Islet precursor cell (in vitro differentiated cells): ENCODE measurements at regions not wholly inside any gene's neighbourhood (a gene's known extent, or its start where the extent isn't known, plus 50 kb on each side); places are given as distances from the start of the nearest gene placed in this dataset.
"Not testable (repeated sequence)": the region's sequence is repeated elsewhere in the genome, so short reads cannot be mapped to it uniquely, and the experiment has no call there.

Experiments
- DNase-seq: peaks from one replicate; pipeline ENCODE4 v3.0.0-alpha.2; 2018

DNA sequence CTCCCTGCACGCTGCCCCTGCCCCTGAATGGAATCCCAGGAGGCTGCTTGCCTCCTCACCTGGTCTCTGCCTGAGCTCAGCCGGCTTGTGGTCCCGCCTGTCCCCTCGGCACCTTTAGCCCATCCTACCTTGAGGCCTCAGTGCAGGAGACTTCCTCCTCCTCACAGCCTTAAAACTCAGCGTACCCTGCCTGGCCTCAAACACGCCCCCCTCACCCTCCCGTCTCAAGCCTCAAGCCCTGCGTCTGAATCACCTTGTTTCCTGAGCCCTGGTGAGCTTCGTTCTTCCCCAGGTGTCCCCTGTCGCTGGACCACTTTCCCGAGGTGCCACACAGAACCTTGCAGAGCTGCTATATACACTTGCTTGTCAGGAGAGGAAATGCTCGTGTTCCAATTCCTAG, 110.2 kb upstream of the SPIN1 start:
- DNase-seq = no peak

DNA sequence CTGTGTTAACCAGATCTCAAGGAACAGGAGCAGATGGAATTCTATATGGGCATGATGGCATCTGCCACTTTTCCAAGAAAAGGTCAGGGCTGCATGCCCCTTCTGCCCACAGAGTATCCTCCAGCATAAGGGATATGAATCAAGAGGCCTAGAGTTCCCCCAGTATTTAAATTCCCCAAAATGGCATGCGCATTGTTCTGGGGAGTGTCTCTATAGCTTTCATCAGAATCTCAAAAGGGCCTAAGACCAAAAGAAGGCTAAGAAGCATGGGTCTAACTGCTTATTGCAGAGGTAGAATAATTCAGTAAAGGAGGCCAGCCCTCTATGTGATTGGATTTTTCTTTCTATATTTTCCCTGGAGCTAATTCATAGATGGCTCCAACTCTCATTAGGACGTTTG, 114.2 kb upstream of the SPIN1 start:
- no peak for DNase-seq

DNA sequence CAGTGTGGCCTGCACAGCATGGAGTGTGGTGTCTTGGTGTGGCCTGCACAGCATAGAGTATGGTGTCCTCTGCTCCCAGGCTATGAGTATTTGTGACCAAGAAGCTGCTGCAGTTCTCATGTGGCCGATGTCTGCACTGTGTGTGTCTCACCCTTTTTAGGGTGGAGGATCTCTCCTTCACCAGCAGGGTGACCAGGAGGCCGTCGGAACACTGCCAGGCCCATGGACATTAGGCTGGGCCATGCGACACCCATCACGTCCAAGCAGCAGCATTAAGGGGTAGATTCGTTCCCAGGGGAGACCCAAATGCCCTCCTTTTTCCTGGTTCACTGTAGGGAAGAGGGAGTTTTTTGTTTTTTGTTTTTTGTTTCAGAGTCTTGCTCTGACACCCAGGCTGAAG, 115.3 kb upstream of the SPIN1 start:
- no peak for DNase-seq

DNA sequence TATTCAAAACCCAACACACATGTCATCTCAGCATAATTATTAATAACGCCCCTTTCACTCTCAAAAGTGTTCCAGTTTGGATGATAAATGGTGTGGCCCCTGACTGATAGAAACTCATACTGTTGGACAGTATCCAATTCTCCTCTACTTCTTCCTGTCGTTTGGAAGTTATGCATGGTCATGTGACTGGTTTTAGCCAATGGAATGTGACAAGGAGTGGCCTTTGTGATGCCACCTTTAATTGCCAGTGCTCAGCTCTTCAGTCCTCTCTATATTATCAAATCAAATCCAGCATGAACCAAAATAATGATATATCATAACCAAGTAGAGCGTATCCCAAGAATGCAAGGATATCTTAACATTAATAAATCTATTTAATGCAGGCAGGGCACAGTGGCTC, 117.8 kb upstream of the SPIN1 start:
- no peak for DNase-seq

DNA sequence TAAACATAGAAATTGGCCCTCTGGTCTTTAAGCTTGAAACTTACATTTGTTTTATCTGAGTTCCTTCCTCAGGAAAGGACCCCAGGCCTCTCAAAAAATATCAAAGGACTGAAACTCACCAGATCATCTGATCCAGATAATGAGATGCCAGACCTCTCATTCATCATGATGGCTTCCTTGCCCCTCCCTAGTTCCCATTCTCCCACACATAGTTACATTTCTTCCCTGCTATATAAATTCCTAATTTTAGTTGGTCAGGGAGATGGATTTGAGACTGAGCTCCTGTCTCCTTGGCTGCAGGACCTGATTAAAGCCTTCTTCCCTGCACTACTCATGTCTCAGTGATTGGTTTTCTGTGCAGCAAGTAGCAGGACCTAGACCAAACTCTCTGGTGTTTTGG, 119.4 kb upstream of the SPIN1 start:
- DNase-seq = no peak

DNA sequence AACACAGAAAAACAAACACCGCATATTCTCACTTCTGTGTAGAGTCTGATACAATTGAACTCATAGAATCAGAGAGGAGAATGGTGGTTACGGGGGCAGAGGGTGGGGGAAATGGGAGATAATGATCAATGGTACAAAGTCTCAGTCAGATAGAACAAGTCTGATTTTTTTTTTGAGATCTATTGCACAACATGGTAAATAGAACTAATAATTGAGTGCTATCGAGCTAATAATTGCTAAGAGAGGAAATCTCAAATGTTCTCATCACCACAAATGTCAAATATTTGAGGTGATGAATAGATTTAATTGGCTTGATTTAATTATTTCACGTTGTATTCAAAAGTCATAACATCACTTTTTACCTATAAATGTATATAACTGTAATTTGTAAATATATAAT, 121.0 kb upstream of the SPIN1 start:
- no peak for DNase-seq

DNA sequence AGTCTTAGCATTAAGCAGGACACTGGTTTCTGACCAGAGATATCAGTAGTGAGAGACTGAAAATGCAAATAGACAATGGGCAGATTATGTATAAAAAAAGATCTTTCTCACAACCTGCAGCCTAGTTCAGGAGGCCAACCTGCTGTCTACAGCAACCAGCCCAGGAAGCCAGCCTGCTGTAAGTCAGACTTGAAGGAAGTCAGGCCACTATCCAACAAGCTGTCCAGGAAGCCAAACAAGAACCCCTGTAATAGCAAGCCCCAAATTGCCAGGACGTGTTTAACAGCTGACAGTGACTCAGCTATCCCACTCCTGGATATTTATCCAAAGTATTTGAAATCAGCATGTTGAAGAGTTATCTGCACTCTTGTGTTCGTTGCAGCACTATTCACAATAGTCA, 121.8 kb upstream of the SPIN1 start:
- no peak for DNase-seq

DNA sequence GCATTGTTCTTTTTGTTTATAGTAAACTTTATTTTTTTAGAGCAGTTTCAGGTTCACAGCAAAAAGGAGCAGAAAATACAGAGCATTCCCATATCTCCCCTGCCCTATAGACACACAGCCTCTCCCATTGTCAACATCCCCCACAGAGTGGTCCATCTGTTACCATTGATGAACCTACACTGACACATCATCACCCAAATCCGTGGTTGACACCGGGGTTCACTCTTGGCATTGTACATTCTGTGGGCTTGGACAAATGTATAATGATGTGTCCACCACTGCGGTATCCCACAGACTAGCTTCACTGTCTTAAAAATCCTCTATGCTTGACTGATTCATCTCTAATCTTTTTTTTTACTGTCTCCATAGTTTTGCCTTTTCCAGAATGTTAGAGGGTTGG, 120.7 kb upstream of the SPATA31C2 start:
- no peak for DNase-seq

DNA sequence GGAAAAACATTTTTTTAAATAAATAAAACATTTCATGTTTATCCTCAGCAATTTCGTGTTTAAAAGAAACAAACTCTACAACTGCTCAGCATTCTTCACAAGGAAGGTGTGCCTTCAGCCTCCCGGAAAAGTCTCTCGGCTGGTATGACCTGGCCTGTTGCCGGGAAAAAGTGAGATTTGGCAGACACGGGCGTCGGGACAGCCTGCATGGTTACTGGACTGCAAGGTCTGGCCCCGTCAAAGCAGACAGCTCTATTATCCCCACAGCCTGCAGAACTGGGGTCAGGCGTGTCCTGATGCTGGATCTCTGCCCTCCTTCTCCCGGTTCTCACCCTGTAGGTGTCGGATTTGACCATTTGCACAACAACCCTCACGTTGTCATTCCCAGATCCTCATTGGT, 120.3 kb upstream of the SPATA31C2 start:
- DNase-seq = peak; percentile 82

DNA sequence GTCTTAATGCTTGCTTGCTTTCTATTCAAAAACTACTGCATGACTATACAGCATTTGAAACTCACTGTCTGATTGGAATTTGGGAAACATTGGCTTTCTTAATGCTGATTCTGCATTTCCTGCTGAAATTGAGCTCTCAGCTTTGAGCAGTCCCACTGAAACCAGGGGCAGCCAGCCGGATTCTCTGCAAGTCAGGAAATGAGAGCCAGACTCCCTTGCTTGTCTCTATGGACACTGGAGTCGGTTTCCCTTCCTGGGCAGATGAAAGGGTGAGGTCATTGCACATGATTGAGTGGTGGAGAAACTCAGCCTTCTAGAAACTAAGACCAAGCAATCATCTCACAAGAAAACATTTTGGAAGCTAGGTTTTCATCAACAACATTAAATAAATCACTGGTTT, 119.7 kb upstream of the SPATA31C2 start:
- DNase-seq = peak; percentile 90

DNA sequence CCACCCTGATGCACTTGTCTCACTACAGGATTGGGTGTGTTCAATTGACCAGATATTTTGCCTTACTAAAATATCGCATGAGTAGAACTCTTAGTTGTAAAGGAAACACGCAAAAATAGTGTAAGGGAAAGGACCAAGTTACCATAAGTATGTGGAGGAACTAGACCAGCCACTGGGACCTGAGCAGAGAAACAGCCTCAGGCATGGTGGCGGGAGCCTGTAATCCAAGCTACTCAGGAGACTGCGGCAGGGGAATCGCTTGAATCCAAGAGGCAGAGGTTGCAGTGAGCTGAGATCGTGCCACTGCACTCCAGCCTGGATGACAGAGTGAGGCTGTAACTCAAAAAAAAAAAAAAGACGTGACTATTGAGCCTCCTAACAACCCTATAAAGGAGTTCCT, 117.9 kb upstream of the SPATA31C2 start:
- peak; percentile 92 for DNase-seq

DNA sequence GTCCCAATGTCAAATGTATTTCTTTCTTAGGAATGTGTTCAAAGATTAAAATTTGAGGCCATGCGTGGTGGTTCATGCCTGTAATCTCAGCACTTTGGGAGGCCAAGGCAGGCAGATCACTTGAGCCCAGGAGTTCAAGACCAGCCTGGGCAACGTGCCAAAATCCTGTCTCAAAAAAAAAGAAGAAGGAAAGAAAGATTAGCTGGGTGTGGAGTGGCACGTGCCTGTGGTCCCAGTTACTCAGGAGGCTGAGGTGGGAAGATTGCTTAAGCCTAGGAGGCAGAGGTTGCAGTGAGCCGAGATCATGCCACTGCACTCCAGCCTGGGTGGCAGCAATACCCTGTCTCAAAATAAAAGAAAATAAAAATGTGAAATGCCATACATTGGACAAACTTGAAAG, 117.5 kb upstream of the SPATA31C2 start:
- DNase-seq = not testable (repeated sequence)

DNA sequence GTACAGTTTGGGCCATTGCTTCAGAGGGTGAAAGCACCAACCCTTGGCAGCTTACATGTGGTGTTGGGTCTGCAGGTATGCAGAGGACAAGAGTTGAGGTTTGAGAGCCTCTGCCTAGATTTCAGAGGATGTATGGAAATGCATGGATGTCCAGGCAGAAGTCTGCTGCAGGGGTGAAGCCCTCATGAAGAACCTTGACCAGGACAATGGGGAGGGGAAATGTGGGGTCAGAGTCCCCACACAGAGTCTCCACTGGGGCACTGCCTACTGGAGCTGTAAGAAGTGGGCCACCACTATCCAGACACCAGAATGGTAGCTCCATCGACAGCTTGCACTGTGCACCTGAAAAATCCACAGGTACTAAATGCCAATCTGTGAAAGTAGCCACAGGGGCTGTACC, 113.6 kb upstream of the SPATA31C2 start:
- no peak for DNase-seq

DNA sequence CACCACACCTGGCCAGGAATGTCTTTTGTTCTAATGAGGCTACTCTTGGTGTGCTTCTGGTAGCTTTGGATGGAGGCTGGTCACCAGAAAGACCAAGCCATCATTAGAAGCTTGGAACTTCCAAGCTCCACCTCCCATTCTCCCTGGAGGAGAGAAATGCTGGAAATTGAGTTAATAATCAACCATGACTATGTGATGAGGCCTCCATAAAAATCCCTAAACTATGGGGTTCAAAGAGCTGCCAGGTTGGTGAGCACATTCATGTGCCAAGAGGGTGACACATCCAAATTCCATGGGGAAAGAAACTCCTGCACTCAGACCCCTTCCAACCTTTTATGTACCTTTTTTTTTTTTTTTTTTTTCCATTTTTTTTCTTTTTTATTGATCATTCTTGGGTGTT, 105.5 kb upstream of the SPATA31C2 start:
- no peak for DNase-seq

DNA sequence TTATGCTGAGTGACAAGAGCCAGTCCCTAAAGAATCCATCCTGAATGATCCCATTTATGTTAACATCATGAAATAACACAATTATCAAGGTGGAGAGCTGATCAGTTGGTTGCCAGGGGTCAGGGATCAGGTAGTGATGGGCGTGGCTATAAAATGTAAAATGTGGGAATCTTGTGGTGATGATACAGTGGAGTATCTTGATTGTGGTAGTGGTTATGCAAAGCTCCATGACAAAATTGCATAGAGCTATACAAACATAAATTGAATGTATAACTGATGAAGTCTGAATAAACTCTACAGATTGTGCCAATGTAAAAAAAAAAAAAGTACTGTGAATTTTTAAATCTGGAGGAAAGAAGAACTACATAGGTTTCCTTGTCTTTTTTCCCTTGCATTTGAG, 104.6 kb upstream of the SPATA31C2 start:
- DNase-seq = no peak

DNA sequence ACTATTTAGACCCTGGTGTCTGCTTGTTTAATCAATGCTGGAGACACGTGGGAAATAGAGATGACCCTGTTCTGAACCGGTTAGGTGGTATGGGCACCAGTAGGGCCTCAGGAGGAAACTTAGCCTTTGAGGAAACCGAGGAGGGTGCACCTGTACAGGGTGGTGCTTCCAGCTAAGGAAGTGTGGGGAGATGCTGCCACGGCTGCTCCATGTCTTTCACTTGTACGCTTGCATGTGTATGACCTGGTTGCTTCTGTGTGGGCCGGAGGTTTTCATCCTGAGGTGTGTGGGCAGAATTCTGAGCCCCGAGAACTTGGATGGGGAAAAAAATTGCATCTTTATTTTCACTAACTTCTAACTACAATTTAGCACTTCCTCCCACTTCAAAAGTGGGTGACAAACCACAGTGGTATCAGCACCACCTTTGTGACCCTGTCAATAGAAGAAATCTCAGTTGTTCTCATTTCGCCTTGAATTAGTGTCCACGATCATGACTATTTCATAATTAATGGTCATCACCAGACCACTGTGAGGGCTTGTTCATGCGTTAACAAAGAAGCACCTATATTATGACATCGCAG, 99.8 kb upstream of the SPATA31C2 start:
- DNase-seq = no peak

DNA sequence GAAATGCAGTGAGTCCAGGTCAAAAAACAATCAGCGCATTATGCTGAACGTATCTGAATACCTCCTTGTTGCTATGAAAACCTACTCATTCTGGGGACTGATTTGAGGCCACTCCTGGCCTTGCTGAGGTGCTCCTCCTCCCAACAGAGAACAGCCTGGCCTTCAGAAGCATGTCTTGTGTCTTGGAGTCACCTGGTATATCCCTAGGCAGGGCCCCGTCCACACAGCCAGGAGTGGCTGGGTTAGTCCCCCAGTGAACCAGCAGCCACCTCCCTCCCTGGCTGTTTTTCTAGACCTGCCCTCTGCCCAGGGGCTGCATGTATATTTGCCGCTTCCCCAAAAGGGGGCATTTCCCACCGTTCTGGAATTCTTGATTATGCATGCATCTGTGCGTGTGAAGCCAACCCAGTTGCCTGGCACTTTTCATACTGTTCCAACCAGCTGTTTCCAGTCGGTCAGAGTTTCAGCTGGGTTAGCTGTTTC, 99.2 kb upstream of the SPATA31C2 start:
- no peak for DNase-seq

DNA sequence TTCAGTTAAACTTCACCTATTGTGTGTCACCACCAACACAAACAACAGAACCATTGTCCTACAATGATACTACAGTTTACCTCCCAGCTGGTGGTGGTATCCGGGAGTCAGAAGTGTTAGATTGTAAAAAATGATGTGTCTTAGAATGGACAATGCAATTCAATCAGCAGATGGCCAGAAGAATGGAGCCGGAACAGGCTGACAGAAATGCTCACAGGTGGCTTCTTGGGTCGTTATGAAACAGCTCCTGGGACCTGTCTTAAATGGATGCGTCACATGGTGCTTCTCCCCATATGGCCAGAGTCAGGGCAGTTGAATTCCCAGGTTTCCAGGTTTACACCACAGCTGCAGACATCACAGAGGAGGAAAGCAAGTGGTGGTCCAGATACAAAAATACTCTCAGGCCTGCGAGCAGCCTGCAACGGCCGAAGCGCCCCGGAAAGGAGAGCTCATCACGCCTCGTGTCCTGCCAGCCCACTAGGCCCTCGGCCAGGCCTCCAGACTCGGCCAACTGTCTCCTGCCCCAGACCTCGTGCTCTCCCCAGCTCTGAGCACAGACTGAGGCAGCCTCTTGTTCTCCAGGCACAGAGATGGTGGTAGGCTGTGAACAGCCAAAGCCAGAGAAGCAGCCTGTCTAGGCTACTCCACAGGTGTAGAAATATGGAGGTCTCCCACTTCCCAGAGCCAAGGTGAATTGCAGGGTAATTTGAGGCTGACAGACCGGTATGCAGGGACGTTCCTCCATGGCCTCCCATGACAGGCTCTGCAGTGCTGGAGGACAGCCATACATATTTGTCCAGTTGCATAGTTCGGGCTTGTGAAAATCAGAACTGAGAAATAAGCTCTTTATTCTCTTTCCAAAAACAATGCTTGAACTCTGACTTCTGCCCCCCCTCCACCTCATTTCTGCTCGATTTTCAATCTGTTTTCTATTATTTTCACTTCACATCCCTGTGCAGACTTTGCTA, 98.5 kb upstream of the SPATA31C2 start:
- peak; percentile 53 for DNase-seq

DNA sequence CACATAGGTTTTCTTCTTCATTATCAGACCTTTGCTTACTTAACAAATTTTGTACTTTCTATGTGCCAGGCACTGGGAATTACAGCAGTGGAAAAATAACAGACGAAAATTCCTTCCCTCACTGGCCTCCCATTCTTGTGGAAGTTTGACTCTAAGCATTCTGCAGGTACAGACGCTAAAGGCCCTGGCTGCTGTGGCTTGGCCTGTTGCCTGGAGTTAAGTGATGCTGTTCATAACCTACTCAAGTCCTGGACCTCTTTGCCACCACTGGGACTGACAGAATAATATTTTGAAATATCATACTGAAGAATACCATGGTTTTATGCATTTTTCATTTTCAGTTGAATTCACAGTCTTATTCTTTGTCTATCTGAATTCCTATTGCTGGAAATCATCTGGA, 97.3 kb upstream of the SPATA31C2 start:
- DNase-seq = peak; percentile 12

DNA sequence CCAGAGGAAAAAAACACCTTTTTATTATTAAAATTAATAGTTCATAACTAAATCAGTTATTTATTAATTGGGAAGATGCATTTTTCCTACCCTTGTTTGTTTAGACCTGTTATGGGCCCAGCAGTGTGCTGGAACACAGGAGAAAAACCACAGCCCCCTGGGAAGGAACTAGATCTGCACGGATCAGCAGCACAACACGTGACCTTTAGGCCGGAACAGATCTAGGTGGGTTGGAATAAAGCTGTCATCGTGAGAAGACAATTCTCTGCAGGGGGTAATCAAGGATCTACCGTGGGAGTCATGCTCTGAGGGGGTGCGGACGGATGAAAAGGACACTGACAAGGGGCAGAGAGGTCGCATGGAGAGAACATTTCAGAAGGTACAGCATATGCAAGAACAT, 95.8 kb upstream of the SPATA31C2 start:
- DNase-seq = no peak

DNA sequence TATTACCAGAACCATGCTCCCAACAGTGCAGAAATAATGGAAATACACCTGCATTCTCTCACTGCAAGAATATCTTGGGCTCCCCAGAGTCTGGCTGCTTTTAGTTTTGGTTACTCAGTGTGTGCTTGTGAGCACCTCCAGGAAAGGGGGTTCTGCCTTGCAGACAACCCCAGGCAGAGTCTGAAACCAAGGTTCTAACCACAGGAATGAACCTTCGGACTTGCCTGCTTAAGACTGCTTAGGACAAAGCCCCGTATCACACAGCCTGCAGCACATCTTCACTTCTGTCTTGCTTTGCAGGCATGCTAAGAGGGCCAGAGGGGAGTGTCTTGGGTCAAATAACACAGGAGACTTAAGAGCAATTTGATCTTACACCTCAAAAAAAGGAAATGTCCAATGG, 94.8 kb upstream of the SPATA31C2 start:
- DNase-seq = peak; percentile 56

DNA sequence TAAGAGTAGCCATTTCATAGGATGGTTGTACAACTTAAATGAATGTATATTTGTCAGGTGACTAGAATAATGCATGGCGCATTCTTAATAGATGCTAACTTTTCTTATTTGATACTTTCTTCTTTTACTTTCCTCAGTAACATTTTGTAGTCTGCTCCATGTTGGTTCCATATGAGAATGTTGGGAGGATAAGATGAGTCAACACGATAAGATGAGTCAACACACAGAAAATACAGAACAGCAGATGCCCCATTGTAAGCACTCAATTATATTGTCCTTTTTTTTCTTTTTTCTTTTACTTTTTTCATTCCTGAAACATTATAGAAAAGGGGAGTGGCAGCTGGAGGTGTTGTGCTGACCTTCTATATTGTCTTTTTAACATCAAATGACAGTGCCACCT, 92.3 kb upstream of the SPATA31C2 start:
- no peak for DNase-seq

DNA sequence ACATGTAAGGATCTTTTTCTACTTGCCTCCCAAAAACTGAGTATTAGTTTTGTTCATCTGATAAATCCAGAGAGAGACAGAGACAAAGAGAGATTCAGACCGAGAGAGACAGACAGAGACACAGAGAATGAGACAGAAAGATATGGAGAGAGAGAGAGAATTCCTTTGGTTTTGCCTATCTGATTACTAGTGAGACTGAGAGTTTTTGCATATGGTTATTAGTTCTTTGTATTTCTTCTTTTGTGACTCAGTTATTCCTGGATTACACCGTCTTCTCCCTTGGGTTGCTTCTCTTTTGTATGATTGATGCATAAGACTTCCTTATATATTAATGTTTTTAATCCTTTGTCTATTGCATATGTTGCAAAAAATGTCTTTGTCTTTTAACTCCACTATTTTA, 91.2 kb upstream of the SPATA31C2 start:
- DNase-seq = no peak

DNA sequence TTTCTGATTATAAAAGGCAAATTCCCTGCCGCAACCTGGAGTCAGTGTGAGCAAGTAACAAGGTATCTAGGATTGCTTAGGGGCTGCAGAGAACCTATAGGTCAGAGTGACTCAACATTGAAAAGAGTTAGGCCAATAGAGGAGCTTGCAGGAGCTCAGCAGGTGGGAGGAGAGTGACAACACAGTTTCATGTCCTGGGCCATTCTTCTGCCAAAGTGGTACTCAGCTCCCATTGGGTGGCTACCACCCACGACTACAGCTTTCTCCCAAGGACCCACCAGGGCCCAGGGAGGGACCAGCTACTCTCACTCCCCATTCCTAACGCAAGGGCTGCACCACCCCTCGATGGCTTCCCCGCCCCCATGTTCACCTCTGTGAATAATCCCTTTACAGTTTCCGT, 86.7 kb upstream of the SPATA31C2 start:
- DNase-seq = no peak

DNA sequence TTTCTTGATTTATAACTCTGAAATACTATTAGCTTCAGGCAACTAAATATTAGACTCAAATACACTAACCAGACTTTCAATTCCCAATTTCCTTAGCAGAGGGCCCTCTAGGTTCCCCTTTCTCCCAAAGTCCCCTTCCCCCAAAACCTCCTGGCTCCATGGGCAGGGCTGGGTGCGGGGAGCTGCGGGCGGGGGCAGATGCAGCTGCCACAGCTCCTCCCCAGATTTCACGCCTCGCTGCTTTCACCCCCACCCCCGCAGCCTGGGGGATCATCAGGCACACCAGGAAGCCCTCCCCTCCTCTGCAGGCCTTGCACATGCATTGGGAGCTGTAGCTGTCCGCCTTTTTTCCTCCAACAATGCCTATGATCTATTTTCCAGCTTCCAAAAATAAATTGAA, 82.8 kb upstream of the SPATA31C2 start:
- no peak for DNase-seq
